Sciatic nerve (tissue), 2 donors: ENCODE measurements at regions not wholly inside any gene's neighbourhood (a gene's known extent, or its start where the extent isn't known, plus 50 kb on each side); places are given as distances from the start of the nearest gene placed in this dataset.

Experiments used
- ATAC-seq: fragments of 200-7000 bp; cut with Tn5 transposase; one replicate; pipeline ENCODE4 v1.9.1; 2020; ENCODE audit warnings: mild to moderate bottlenecking, moderate library complexity
- DNase-seq: peaks from one replicate; pipeline ENCODE4 v3.0.0-alpha.2; 2020; ENCODE audit warnings: low spot score
- intact Hi-C: fragments of 100-400 bp; cut with DNase I; formaldehyde crosslinking; loops from one replicate; pipeline ENCODE4 v1.14.2; 2022
- donor health status: DM: no; HTN: no; CAD: no.
- donor health status: DM: no; HTN: no; CAD: no.

- intact Hi-C loops, result no loop called here
- DNase-seq (no peak), ATAC-seq (no peak)
Measured at GRCh38 chr3:40779039-40779438, 254.3 kb downstream of the ZNF621 start.

GRCh38 chr3:40780291-40780924, 255.6 kb downstream of the ZNF621 start:
- ATAC-seq (peak; percentile 95), DNase-seq (peak; percentile 90)
- intact Hi-C loops, result no loop called here

GRCh38 chr3:40780925-40781406, 256.2 kb downstream of the ZNF621 start:
- intact Hi-C loops, result no loop called here
- peak; percentile 88 for ATAC-seq
- peak; percentile 79 for DNase-seq

DNA sequence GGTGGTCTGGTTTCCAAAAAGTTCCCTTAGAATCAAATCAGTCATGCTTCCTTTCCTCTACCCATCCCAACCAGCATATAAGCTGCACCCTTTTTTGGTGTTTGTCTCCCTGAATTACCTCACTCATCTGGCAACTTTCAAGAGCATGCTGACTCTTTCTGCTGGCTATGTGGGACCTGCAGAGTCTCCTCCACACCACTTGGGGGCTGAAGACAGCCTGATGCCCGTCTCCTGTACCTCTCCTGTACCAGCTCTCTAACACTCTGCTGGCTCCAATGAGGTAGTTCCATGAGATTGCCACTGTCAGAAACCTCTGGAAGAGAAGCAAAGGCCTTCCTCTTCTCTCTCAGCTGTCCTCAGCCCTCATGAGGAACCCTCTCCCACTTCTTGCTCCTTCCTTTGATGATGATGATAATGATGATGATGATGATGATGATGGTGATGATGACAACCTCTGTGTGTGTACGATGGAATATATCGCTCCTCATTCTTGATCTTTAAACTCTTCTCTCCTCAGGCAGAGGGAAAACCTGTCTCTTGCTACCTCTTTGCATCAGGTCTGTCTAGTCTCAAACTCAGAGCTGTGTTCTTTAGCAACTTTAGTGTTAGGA, 257.5 kb downstream of the ZNF621 start:
- ATAC-seq (no peak), DNase-seq (no peak)
- intact Hi-C loops, result no loop called here

GRCh38 chr3:40790746-40791145, 266.0 kb downstream of the ZNF621 start:
- DNase-seq, result no peak

GRCh38 chr3:40793730-40794129, 269.0 kb downstream of the ZNF621 start:
- ATAC-seq, result no peak
- no peak for DNase-seq
- intact Hi-C loops, result no loop called here

More at GRCh38 chr3:40790746-40791145, 266.0 kb downstream of the ZNF621 start:
- intact Hi-C loops, result no loop called here
- ATAC-seq, result no peak

DNA sequence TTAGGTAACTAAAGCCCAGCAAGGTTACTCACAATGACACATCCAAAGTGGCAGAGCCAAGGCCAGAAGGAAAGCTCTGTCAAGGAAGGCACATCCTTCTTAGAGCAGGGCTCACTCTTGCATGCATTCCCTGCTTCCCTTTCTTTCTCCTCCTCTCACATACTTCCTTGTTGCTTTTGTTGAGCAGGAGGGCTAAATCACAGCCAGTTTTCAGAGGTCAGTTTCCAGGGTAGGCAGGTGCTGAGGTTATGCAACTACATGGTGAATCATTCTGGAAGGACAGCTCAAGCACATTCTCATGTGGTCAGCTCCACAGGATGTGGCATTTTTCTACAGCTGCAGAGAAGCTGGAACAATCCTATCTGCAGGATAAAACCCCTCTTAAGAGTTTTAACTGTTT, 275.6 kb downstream of the ZNF621 start:
- ATAC-seq (peak; percentile 98), DNase-seq (no peak)
- intact Hi-C loops, result no loop called here

- DNase-seq (no peak), ATAC-seq (peak; percentile 16)
- intact Hi-C loops, result no loop called here
Measured at GRCh38 chr3:40801284-40801741, 276.6 kb downstream of the ZNF621 start.

DNA sequence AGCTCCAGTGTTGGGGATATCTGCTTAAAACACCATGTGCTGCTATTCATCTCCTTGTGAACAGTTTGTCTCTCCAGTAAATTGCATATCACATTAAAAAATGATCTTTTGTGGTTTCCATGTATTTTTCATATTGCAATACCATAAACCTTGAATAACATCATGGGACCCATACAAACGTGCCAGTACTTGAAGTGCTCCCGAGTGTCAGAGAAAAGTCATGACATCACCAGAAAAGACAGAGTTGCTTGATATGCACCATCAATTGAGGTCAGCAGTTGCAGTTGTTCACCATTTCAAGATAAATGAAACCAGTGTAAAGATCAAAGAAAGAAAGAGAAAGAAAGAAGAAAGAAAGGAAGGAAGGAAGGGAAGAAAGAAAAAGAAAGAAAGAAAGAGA, 278.6 kb downstream of the ZNF621 start:
- intact Hi-C loops, result no loop called here
- ATAC-seq (no peak), DNase-seq (no peak)

GRCh38 chr3:40805456-40805855, 280.7 kb downstream of the ZNF621 start:
- DNase-seq (no peak), ATAC-seq (no peak)
- intact Hi-C loops, result no loop called here

GRCh38 chr3:40810813-40811212, 286.1 kb downstream of the ZNF621 start:
- no peak for DNase-seq
- intact Hi-C loops, result no loop called here
- ATAC-seq, result no peak

- DNase-seq (no peak), ATAC-seq (no peak)
- intact Hi-C loops, result no loop called here
Measured at GRCh38 chr3:40817017-40817416, 292.3 kb downstream of the ZNF621 start.

DNA sequence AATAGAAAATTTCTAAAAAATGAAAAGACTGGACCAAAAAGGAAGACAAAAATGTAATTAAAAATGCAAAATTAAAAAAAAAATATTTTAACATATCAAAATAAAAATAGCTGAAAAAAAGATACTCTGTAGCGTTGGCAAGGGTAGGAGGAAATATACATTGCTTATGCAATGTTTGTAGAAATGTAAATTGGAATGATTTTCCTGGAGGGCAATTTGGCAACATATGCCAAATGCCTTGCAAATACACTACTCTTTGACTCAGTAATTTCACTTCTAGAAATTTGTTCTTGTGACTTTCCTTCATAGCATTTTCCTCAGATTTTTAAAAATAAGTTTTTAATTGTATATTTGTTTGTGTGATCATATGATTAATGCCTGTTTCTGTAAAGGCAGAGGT, 296.6 kb downstream of the ZNF621 start:
- DNase-seq, result no peak
- intact Hi-C loops, result no loop called here
- no peak for ATAC-seq

GRCh38 chr3:40827226-40827625, 302.5 kb downstream of the ZNF621 start:
- no peak for ATAC-seq
- no peak for DNase-seq
- intact Hi-C loops, result no loop called here

- peak; percentile 90 for ATAC-seq
- DNase-seq, result peak; percentile 58
- intact Hi-C loops, result no loop called here
Measured at GRCh38 chr3:40827942-40828688, 303.4 kb downstream of the ZNF621 start.

- ATAC-seq (no peak), DNase-seq (no peak)
- intact Hi-C loops, result no loop called here
Measured at GRCh38 chr3:40828741-40829415, 304.1 kb downstream of the ZNF621 start.

- intact Hi-C loops, result no loop called here
- DNase-seq, result no peak
- no peak for ATAC-seq
Measured at GRCh38 chr3:40829876-40830275, 305.1 kb downstream of the ZNF621 start.

GRCh38 chr3:40837300-40837699, 312.5 kb downstream of the ZNF621 start:
- intact Hi-C loops, result no loop called here
- no peak for ATAC-seq
- DNase-seq, result no peak

DNA sequence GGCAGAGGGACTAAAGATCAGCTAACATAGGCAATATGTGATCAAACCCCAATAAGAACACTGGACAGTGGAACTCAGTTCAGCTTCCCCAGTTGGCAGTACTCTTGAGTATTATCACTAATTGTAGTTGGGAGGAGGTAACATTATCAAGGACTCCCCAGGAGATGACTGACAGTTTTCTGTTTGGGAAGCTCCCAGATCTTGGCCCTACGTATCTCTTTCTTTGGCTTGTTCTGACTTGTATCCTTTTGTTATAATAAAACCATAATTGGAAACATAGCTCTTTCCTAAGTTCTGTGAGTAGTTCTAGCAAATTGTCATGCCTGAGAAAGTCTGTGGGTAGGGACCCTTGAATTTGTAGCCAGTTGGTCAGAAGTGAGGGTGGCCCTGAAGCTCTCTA, 316.4 kb downstream of the ZNF621 start:
- intact Hi-C loops, result no loop called here
- ATAC-seq (no peak), DNase-seq (no peak)
